ENCODE measurements at regions not wholly inside any gene's neighbourhood (a gene's known extent, or its start where the extent isn't known, plus 50 kb on each side); places are given as distances from the start of the nearest gene placed in this dataset.

GRCh38 chr19:29413435-29413834 lies 112.4 kb upstream of the VSTM2B start:
- TF ChIP-seq CTCF (IDR thresholded peaks at IDR 0.05) (no peak), CREB1 (CRISPR knock-in tag; IDR thresholded peaks at IDR 0.05) (no peak), USF1 (CRISPR knock-in tag; IDR thresholded peaks at IDR 0.05) (no peak), E2F4 (CRISPR knock-in tag; IDR thresholded peaks at IDR 0.05; ENCODE audit: borderline replicate concordance, low read depth) (no peak), ATF3 (CRISPR knock-in tag; conservative IDR thresholded peaks at IDR 0.05) (no peak), SP1 (CRISPR knock-in tag; conservative IDR thresholded peaks at IDR 0.05) (no peak), E2F1 (CRISPR knock-in tag; IDR thresholded peaks at IDR 0.05) (no peak), ZNF232 (CRISPR knock-in tag; IDR thresholded peaks at IDR 0.05) (no peak), TEAD4 (CRISPR knock-in tag; IDR thresholded peaks at IDR 0.05) (no peak), NR3C1 (CRISPR knock-in tag; conservative IDR thresholded peaks at IDR 0.05; ENCODE audit: low read depth) (no peak), PRDM15 (CRISPR knock-in tag; IDR thresholded peaks at IDR 0.05) (no peak), SMAD4 (CRISPR knock-in tag; IDR thresholded peaks at IDR 0.05) (no peak)

All from WTC11 (cell line).